Prostate gland (tissue), 2 donors: ENCODE measurements at regions not wholly inside any gene's neighbourhood (a gene's known extent, or its start where the extent isn't known, plus 50 kb on each side); places are given as distances from the start of the nearest gene placed in this dataset.

Source experiments
- POLR2A ChIP-seq: fragments of 450-650 bp; IDR thresholded peaks from one replicate; pipeline ENCODE4 v1.6.1; 2016; ENCODE audit warnings: antibody characterized with exemption, mild to moderate bottlenecking
- POLR2AphosphoS5 ChIP-seq: sonication (generic); formaldehyde crosslinking; IDR thresholded peaks from one replicate; pipeline ENCODE4 v1.6.1; 2017; ENCODE audit warnings: antibody characterized with exemption
- TF ChIP-seq, protein P1 (sequence below), 4 experiments: fragments of 200-600 bp in 2 of 4; fragments of 450-650 bp in 2 of 4; sonication (generic) in 2 of 4; IDR thresholded peaks; 1 replicate in 3 of 4; 2 replicates in 1 of 4; pipeline ENCODE4 v1.5.1; 2016 to 2019; ENCODE audit warnings: antibody characterized with exemption in 4 of 4, mild to moderate bottlenecking in 2 of 4, moderate library complexity in 2 of 4

DNA sequence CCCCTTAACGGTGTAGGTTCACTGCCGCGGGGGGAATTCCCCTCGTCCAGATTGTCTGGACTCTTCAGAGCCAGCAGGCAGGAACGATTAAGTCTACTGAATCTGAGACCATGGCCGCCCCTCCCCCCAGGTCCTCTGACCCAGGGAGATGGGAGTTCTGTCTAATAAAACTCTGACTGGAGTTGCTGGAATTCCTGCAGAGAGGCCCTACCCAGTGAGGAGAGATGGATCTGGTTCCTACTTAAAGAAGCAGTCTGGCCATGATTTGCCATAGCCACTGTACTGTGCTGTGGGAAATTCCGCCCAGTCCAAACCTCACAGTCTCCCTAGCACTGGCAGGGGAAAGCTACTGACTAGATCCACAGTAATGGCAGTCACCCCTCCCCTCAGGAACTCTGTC lies 237.7 kb upstream of the RASA1 start:
- TF ChIP-seq, protein P1, sequence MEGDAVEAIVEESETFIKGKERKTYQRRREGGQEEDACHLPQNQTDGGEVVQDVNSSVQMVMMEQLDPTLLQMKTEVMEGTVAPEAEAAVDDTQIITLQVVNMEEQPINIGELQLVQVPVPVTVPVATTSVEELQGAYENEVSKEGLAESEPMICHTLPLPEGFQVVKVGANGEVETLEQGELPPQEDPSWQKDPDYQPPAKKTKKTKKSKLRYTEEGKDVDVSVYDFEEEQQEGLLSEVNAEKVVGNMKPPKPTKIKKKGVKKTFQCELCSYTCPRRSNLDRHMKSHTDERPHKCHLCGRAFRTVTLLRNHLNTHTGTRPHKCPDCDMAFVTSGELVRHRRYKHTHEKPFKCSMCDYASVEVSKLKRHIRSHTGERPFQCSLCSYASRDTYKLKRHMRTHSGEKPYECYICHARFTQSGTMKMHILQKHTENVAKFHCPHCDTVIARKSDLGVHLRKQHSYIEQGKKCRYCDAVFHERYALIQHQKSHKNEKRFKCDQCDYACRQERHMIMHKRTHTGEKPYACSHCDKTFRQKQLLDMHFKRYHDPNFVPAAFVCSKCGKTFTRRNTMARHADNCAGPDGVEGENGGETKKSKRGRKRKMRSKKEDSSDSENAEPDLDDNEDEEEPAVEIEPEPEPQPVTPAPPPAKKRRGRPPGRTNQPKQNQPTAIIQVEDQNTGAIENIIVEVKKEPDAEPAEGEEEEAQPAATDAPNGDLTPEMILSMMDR (IDR thresholded peaks at IDR 0.05) = no peak
- no peak for TF ChIP-seq POLR2A
- TF ChIP-seq POLR2AphosphoS5 = no peak
